Neutrophil (primary cell): ENCODE measurements at regions not wholly inside any gene's neighbourhood (a gene's known extent, or its start where the extent isn't known, plus 50 kb on each side); places are given as distances from the start of the nearest gene placed in this dataset.
"Not testable (repeated sequence)": the region's sequence is repeated elsewhere in the genome, so short reads cannot be mapped to it uniquely, and the experiment has no call there.

ENCODE experiments used
- H3K27ac ChIP-seq: fragments of 200-600 bp; sonication (generic); 2 replicates; pipeline ENCODE4 v1.5.1; 2016; ENCODE audit warnings: mild to moderate bottlenecking, moderate library complexity
- H3K27me3 ChIP-seq: fragments of 200-600 bp; sonication (generic); 2 replicates; pipeline ENCODE4 v1.6.0; 2016; ENCODE audit warnings: mild to moderate bottlenecking
- H3K36me3 ChIP-seq: fragments of 200-600 bp; sonication (generic); 2 replicates; pipeline ENCODE4 v1.5.1; 2017
- H3K4me1 ChIP-seq, 2 experiments: fragments of 200-600 bp in 1 of 2; sonication (generic) in 1 of 2; 1 replicate in 1 of 2; 2 replicates in 1 of 2; pipeline versions ENCODE4 v1.5.1 to v1.6.1; 2013 to 2016; ENCODE audit warnings: low read depth in 1 of 2, low read length in 1 of 2, mild to moderate bottlenecking in 1 of 2, moderate library complexity in 1 of 2; ENCODE audit not compliant: control insufficient read depth in 1 of 2, insufficient read depth in 1 of 2
- H3K4me3 ChIP-seq, 2 experiments: fragments of 200-600 bp in 1 of 2; sonication (generic) in 1 of 2; 1 replicate in 1 of 2; 2 replicates in 1 of 2; pipeline ENCODE4 v1.5.1; 2013 to 2016; ENCODE audit warnings: low read depth in 1 of 2, low read length in 1 of 2, mild to moderate bottlenecking in 1 of 2, moderate library complexity in 1 of 2
- H3K9me3 ChIP-seq: fragments of 200-600 bp; sonication (generic); 2 replicates; pipeline ENCODE4 v1.5.1; 2016
- CTCF ChIP-seq: fragments of 200-600 bp; sonication (generic); IDR thresholded peaks from 2 replicates; pipeline ENCODE4 v1.5.1; 2016; ENCODE audit warnings: antibody characterized with exemption

DNA sequence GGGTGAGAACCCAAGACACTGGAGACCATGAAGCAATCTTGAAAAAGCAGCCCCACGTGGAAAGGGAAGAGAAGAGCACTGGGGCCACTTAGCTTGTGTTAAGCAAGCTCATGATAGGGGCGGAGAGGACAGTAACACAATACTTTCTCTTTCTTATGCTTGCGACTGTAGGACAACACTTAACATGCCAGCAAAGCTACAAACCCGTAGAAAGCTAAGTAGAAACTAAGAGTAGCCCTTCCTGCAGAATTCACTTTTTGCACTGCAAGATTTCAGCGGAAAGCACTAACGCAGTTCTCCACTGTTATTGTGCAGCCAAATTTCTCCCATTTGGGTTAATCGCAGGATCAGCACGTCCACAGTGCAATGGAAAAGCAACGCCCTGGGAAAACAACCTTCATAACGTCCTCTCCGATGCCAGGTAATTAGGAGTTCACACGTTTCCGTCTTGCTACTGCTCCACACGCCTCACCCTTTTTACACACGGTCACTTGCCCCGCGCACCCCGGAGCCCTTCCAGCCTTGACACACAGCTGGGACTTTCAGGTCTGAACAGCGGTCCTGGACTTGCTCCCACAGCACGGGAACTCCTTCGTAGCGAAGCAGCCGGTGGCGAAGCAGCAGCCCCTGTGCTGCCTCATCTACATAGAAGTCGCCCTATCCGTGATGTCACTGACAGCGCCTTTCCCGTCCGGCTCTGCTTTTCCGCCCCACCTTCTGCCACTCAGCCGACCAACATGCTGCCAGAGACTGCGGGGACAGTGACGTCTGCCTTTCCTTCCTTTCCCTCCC is 148.6 kb downstream of the PPIAL4G start:
- TF ChIP-seq CTCF, result no peak
- H3K27me3 ChIP-seq, result peaks cover 93% of the 10 kb centered on the region
- H3K4me1 ChIP-seq, result peaks cover 17% of the 10 kb centered on the region in 2 experiments
- peak overlapping the region; percentile 33 to 48 for H3K4me3 ChIP-seq
- no peaks in the 10 kb centered on the region for H3K9me3 ChIP-seq
- no peaks in the 10 kb centered on the region for H3K36me3 ChIP-seq
- no peak overlapping the region for H3K27ac ChIP-seq

DNA sequence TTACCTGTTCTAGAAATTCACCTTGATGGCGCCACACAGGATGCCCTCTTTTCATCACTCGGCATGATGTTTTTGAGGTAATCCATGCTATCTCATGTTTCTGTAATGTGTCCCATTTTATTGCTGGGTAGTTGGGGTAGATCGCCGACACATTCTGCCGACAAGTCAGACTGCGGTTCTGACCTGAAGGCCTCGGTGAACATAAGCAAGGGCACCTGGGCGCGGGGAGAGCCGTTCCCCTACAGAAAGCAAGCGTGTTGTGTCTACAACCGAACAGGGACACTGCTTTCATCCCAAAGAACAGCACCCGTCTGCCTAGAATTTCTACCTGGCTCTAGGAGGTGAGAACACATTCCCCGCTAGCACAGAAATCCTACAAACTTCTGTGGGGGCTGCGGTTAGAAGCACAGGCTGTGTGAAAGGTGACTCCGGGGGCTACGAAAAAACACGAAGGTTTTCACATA is 149.2 kb downstream of the PPIAL4G start:
- Histone ChIP-seq H3K27me3 (peaks cover 98% of the 10 kb centered on the region), H3K27ac (no peak overlapping the region), H3K4me1 (peaks cover 17% of the 10 kb centered on the region in 2 experiments), H3K4me3 (peak overlapping the region in 1 of 2 experiments; percentile 48), H3K36me3 (no peaks in the 10 kb centered on the region), H3K9me3 (no peaks in the 10 kb centered on the region)
- no peak for TF ChIP-seq CTCF

GRCh38 chr1:148328884-148329283 is 154.2 kb downstream of the PPIAL4G start:
- no peaks in the 10 kb centered on the region for H3K9me3 ChIP-seq
- H3K4me1 ChIP-seq, result peaks cover 3% of the 10 kb centered on the region in 2 experiments
- H3K36me3 ChIP-seq, result no peaks in the 10 kb centered on the region
- H3K27me3 ChIP-seq, result peaks cover 67% of the 10 kb centered on the region
- no peak for TF ChIP-seq CTCF
- H3K27ac ChIP-seq, result no peak overlapping the region
- H3K4me3 ChIP-seq, result no peak overlapping the region

DNA sequence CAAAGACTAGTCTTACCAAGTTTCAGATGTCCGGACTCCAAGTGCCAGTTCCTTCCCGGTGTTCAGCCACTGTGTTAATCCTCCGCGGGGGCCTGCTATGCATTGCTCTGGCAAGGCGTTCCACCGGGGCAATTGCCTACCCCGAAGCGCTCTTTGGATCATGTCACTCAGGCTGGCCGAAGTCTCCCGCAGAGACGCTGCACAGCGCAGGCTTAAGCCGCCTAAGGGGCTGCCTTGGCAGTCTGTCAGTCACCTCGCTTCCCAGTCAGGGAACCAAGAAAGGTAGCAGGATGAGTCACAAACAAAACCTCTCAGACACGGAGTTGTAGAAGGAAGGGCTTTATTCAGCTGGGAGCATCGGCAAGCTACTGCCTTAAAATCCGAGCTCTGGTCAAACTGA is 158.1 kb downstream of the PPIAL4G start:
- H3K4me3 ChIP-seq, H3K4me1 ChIP-seq, H3K27ac ChIP-seq, H3K9me3 ChIP-seq, H3K36me3 ChIP-seq: not testable (repeated sequence)
- peaks cover 57% of the 10 kb centered on the region for H3K27me3 ChIP-seq

GRCh38 chr1:148324465-148324864 is 158.6 kb downstream of the PPIAL4G start:
- H3K27me3 ChIP-seq, result peaks cover 57% of the 10 kb centered on the region
- not testable (repeated sequence) for H3K4me1 ChIP-seq, H3K27ac ChIP-seq, H3K4me3 ChIP-seq, H3K9me3 ChIP-seq, H3K36me3 ChIP-seq

GRCh38 chr1:148320079-148320478 is 163.0 kb downstream of the PPIAL4G start:
- H3K36me3 ChIP-seq, H3K9me3 ChIP-seq, H3K4me3 ChIP-seq, H3K27ac ChIP-seq: not testable (repeated sequence)
- peaks cover 79% of the 10 kb centered on the region for H3K27me3 ChIP-seq
- peaks cover 14 to 21% of the 10 kb centered on the region in 2 experiments for H3K4me1 ChIP-seq

DNA sequence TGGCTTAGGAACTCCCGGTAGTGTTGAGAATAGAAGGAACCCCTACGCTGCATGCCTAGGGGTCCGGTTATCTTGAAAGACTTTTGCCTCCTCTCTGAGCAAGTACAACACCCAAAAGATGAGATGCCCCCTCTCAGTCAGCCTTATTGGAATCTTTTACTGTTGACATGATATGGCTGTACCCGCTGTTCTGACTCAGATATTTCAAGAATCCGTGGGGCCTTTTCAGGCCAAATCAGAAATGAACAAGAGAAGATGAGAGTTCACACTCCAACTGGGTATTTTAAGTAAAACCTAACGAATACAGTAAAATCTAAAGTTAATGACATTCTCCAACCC is 164.2 kb downstream of the PPIAL4G start:
- H3K36me3 ChIP-seq, result no peaks in the 10 kb centered on the region
- peaks cover 67% of the 10 kb centered on the region for H3K27me3 ChIP-seq
- H3K9me3 ChIP-seq, result no peaks in the 10 kb centered on the region
- peaks cover 14 to 21% of the 10 kb centered on the region in 2 experiments for H3K4me1 ChIP-seq
- no peak for TF ChIP-seq CTCF
- H3K4me3 ChIP-seq, result peak overlapping the region; percentile 55 to 57
- no peak overlapping the region for H3K27ac ChIP-seq
